ENCODE measurements at regions not wholly inside any gene's neighbourhood (a gene's known extent, or its start where the extent isn't known, plus 50 kb on each side); places are given as distances from the start of the nearest gene placed in this dataset.
"Not testable (repeated sequence)": the region's sequence is repeated elsewhere in the genome, so short reads cannot be mapped to it uniquely, and the experiment has no call there.

GRCh38 chr12:48409938-48410337 lies 59.2 kb upstream of the ZNF641 start:
- not testable (repeated sequence) for DNase-seq

DNA sequence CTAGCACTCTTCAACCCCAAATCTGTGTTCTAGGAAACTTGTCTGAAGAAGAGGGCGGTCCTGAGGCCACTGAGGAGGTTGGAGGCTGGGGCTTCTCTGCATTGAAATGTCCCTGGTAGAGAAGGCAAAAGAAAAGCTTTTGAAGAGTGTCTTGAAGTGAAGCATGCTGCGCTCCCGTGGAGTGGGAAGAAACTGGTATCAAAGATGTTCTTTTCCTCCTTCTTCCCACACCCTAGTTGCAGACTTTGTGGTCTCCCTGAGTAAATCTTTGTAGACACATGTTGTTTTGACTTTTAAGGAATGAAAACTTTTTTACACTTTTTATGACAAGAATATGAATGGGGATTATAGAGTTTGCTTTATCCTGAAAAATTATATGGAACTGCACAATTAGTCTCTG lies 59.0 kb upstream of the ANP32D start:
- no peak for DNase-seq

- peak; percentile 13 to 81 for DNase-seq
Measured at GRCh38 chr12:48414021-48414420, 58.3 kb upstream of the ANP32D start.

GRCh38 chr12:48419116-48419935 lies 53.0 kb upstream of the ANP32D start:
- DNase-seq: no peak

- DNase-seq: no peak
Measured at GRCh38 chr12:48420039-48420775, 52.2 kb upstream of the ANP32D start.

DNA sequence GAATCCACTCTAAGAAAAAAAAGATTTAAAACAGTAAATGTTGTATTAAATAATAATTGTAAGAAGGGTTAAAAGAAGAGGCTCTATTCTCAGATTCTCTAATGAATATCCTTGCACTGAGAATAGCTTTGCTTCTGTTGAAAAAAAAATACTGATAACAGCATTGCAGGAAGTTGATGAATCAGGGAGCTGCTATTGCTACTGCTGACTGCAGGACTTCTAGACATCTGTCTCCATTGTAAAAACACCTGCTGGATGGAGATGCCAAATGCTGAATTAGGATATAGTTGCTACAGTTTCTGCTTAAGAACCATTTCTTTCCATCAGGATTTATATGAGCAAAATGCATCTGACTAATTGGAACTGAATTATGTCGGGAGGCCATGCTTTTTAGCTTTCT lies 50.3 kb upstream of the ANP32D start:
- DNase-seq: no peak

Measured in hippocampal formation (tissue), 2 donors.